ENCODE measurements at regions not wholly inside any gene's neighbourhood (a gene's known extent, or its start where the extent isn't known, plus 50 kb on each side); places are given as distances from the start of the nearest gene placed in this dataset.

GRCh38 chr3:154684021-154684420, 254.0 kb upstream of the GPR149 start:
- TF ChIP-seq CTCF (IDR thresholded peaks at IDR 0.05; ENCODE audit: borderline replicate concordance, extremely low read depth, low read length, poor library complexity, severe bottlenecking), result peak; percentile 43
- TF ChIP-seq EZH2 (IDR thresholded peaks at IDR 0.05; ENCODE audit: borderline replicate concordance, low read depth, low read length, severe bottlenecking), result no peak
